HG03575 (cell line): ENCODE measurements at regions not wholly inside any gene's neighbourhood (a gene's known extent, or its start where the extent isn't known, plus 50 kb on each side); places are given as distances from the start of the nearest gene placed in this dataset.
"Not testable (repeated sequence)": the region's sequence is repeated elsewhere in the genome, so short reads cannot be mapped to it uniquely, and the experiment has no call there.

ENCODE experiments used
- ATAC-seq: cut with Tn5 transposase; IDR thresholded peaks from one replicate; pipeline ENCODE4 v1.9.1; 2021; ENCODE audit not compliant: unreplicated experiment, insufficient number of reproducible peaks, low FRiP score; ENCODE audit errors: extremely low read depth

DNA sequence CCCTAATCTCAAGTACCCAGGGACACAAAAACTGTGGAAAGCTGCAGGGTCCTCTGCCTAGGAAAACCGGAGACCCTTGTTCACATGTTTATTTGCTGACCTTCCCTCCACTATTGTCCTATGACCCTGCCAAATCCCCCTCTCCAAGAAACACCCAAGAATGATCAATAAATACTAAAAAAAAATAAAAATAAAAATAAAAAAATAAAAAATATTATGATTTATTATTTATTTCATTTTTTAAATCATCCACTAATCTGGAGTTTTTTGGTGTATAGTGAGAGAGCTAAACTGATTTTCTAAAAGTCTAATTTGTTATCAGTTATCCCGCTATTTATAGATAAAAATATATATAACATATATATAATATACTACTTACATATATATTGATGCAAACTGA, 360.6 kb downstream of the ZBBX start:
- ATAC-seq: not testable (repeated sequence)

DNA sequence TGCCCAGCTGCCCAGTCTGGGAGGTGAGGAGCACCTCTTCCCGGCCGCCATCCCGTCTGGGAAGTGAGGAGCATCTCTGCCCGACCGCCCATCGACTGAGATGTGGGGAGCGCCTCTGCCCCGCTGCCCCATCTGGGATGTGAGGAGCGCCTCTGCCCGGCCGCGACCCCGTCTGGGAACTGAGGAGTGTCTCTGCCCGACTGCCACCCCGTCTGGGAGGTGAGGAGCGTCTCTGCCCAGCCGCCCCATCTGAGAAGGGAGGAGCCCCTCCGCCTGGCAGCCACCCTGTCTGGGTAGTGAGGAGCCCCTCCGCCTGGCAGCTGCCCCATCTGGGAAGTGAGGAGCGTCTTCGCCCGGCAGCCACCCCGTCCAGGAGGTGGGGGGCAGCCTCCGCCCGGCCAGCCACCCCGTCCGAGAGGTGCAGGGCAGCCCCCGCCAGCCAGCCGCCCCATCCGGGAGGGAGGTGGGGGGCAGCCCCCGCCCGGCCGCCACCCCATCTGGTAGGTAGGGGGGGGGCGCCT, 361.4 kb downstream of the ZBBX start:
- not testable (repeated sequence) for ATAC-seq

DNA sequence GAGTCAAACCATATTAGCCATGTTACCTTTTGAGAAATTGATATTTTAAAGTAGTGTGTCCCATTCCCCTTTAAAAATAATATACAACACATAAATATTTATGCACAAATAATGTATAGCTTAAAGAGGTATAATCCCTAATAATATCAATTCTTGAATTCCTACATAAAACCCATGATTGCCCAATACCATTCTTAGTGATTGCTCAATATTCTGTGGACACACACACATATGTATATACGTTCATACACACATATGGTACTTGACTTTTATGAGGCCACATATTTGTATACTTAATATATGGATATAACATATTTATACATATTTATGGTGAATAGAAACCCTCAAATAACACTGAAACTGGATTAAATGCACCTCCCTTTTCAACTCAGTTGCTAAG, 367.4 kb downstream of the ZBBX start:
- ATAC-seq: no peak

DNA sequence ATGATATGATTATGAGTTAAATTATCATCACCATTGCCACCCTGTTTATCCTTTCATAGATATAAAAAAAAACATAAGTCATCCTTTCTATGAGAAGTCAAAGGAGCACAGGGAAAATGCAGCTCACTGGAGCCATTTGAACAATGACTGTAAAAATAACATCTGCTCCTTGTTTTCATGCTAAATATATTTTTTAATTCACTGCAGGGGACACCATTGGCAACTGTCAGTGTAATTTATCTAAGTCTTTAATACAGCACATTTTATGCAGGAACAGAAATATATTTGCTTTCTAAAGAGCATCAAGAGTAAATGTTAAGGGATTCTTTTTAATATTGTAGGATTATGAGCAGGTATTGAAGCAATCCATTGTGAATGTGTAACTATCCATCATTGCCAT, 371.3 kb downstream of the ZBBX start:
- ATAC-seq: no peak

DNA sequence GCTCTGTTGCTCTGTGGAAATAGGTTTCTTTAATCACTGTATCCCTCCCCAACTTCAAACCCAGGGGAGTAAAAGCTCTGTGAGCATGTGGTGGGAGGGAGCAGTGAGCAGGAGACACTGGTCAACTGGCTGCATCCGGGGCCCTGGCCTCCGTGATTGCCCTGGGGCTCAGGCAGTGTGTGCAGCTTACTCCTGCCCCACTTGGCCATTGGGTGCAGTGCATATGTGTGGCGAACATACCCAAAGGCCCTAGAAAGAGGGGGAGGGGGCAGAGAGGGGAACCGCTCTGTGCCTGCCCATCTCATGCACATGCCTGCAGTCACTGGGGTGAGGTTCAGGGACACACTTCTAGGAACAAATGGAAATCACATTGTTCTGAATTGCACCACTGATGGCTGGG, 378.7 kb downstream of the ZBBX start:
- no peak for ATAC-seq

DNA sequence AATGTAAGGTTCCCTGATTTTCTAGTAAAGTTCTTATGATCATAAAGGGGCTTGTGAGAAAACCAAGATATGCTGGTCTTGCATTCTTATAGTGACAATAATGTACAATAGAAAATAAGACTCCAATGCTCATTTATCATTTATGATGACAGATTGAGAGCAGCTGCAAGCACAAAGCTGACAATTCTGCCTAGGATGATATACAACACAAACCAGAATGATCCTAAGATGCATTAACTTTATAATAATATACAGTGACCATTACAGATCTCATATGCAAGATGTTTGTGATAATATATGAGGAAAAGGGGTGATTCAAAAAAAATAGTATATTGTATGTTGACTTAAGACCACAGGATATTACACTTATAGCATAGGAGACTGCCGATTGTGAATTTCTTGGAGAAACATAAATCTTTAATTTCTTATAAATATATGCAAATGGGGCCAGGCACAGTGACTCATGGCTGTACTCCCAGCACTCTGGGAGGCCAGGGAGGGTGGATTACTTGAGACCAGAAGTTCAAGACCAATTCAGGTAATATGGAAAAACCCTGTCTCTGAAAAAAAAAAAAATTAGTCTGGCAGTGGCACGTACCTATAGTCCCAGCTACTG, 387.0 kb downstream of the ZBBX start:
- ATAC-seq: no peak

DNA sequence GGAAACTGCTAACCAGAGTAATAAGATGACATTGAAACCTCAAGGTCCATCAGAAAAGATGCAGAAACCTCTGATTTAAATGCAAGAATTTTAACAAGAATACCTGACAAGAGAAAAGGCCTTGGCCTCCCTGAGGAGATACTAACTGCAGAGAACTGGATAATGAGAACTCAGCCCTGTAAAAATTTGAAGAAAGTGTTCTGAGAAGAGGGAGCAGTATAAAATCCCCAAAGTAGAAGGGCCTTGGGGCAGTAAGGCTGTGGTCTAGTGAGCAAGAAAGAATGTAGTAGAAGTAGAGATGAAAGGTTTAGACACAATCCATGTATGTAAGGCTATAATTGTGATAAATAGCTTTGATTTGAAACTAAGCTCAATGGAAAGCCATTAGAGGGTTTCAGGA, 394.1 kb downstream of the ZBBX start:
- no peak for ATAC-seq

DNA sequence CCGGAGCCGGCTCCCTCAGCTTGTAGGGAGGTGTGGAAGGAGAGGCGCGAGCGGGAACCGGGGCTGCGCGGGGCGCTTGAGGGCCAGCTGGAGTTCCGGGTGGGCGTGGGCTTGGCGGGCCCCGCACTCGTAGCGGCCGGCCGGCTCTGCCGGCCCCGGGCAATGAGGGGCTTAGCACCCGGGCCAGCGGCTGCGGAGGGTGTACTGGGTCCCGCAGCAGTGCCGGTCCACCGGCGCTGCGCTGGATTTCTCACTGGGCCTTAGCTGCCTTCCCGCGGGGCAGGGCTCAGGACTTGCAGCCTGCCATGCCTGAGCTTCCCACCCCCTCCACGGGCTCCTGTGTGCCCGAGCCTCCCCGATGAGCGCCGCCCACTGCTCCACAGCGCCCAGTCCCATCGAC, 404.3 kb downstream of the ZBBX start:
- not testable (repeated sequence) for ATAC-seq

DNA sequence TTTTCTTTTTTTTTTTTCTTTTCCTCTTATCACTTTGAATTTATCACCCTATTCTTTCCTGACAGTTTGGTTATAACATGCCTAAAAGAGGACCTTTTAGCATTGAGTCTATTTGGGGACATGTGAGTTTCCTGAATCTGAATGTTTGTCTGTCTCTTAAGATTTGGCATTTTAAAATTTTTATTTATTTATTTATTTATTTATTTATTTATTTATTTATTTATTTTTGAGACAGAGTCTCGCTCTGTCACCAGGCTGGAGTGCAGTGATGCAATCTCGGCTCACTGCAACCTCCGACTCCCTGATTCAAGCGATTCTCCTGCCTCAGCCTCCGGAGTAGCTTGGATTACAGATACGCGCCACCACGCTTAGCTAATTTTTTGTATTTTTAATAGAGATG, 412.4 kb downstream of the ZBBX start:
- ATAC-seq: not testable (repeated sequence)

DNA sequence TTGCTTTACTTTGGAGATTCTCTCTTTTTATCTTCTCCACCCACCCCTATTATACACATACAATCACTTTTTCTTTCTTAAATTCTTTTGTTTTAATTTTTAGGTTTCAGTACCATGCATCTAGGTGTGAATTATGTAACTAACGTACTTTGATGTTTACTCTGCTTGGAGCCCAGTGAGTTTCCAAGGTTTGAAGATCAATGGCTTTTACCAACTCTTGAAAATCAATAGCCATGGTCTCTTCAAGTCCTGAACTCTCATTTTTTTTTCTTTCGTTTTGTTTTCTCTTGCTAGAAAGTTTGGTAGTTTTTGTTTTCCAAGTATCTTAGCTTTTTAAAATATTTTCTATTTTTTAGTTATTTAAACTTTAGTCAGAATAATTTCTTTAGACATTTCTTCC, 417.2 kb downstream of the ZBBX start:
- no peak for ATAC-seq

DNA sequence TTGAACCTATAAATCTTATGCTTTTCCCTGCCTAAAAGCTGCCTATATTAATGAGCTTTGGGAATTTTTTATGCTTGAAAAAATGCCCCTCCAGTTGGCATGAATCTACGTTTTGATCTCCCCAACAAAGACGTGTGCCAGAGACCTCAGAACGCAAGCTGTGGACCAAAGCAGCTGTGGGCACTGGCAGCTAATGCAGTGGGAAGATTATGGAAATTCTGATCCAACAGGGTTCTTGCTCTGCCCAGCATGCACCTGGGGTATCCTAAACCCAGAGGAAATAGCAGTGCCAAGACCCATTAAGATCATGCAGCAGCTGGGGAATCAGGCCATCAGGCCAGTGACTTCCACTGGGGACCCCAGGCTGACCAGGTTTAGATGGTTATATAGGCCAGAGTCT, 423.0 kb downstream of the ZBBX start:
- ATAC-seq: no peak

DNA sequence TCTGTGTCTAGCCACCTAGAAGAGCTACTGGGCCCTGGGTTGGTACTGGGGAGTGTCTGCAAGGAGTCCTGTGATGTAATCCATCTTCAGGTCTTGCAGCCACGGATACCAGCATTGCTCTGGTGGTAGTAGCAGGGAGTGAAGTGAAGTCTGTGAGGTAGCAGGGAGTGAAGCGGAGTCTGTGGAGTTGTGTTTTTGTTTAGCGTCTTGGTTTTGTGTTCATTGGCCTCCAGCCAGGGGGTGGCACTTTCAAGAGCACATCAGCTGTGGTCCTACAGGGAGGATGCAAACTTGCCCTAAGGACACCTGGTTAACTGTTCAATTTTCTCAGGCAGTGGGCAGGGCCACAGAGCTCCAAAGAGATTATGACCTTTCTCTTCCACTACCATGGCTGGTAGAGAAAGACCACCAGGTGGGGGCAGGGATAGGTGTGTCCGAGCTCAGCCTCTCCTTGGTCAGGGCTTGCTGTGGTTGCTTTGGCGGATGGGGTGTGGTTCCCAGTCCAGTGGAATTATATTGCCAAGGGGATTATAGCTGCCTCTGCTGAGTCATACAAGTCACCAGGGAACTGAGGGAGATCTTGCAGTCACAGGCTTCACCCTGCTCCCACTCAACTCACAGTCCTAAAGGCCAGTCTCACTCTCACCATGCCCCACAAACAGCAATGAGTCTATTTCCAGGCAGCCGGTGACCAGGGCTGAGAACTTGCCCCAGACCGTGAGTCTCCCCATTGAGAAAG, 424.7 kb downstream of the ZBBX start:
- ATAC-seq: no peak

DNA sequence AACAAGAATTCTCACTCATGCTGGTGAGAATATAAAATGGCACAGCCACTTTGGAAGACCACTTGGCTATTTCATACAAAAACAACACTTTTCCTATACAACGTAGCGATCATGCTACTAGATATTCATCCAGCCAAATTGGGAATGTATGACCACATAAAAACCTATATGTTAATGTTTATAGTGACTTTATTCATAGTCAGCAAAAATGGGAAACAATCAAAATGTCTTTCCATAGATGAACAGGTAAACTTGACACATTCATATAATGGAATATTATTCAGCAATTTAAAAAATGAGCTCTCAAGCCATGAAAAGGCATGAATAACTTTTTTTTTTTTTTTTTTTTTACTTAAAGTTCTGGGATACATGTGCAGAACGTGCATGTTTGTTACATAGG, 445.2 kb downstream of the ZBBX start:
- ATAC-seq: no peak

DNA sequence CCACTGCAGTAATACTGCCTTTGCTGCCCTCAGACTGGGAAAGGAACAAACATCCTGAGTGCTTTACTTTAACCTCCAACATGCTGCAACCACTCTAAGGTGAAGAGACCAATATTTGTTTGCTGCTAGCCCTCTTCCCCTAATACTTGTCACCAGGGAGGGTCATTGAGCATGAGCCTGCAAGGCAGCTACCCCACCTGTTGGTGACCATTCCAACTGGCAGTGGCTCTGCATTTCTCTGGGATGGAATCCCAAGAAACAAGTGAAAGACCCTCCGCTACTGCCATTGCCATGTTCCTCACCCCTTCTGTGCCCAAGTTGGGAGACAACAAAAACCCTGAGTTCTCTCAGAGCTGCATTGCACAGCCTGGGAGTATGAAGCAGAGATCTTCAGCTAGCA, 462.7 kb downstream of the ZBBX start:
- no peak for ATAC-seq

DNA sequence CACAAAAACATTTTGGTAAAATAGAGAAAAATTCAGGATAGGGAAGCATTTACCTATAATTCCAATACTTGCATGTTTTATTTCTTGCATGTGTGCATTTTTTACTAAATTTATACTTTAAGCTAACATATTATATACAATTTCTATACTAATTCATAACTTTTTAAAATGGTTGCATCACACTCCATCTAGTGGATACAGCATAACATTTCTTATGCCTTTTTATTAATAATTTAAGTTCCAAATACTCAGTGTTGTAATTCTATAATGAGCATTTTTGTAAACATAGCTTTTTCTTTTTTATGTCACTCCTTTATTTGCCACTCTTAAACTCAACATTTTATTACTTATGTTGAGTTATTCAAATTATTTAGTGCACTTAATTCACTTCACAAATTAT, 477.7 kb downstream of the ZBBX start:
- ATAC-seq: no peak

DNA sequence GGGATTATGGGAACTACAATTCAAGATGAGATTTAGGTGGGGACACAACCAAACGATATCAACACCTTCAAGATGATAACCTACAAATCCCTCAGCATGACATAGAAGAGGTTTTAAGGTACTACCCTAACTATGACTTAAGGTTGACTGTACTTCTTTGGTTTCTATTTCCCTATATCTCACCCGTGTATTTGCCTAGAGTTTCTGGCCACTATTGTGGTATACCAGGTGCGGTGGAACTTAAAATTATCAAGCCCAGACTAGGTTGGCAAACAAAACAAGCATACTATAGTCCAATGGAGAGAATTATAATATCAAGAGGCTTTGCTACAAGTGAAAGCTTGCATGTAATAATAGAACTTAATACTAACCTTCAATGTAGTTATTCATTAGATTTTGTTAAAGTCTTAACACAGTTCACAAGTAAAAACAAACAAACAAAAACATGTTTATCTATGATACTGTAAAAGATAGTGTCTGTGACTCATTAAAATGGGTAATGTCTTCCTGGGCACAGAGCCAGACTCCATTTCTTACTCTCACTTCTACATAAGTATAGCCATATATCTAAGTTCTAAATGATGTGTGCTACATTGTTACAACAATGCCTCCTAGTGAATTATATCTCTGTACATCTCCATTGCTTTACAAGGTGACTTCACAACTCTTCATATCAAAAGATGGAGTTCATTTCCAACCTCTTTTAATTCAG, 479.1 kb downstream of the ZBBX start:
- ATAC-seq: no peak

DNA sequence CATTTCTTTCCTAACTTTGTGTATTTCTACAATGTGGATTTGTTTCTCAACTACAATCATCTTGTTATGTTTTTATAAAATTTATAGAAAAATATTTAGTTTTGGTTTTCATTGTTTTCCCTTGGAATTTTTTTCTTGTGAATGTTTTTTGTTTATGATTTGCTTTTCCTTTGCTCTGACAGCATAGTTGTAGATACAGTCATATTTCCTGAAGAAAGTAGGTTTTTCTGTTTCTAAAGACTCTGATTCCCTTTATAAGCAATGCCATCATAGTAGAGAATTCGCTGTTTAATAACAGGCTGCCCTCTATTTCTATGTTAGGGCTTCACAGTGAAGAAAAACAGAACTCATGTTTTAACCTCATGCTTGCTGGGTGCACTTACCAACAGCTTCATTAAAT, 482.3 kb downstream of the ZBBX start:
- no peak for ATAC-seq

DNA sequence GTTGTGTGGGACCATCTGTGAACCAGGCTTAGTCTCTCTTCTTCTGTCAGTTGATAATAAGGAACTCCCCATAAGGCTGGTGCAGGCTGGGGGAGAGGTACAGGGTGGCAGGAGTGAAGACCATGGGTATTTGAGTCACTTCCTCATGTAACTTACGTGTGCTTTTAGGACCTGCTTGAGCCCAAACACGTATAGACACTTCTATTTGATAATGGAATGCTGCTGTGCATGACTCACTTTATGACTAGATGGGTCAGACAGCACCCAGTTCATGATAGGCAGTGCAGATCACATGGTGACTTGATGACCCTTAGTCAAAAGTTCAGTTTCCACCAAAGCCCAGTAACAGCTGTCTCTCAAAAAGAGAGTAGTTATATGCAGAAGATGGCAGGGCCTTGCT, 490.9 kb downstream of the ZBBX start:
- ATAC-seq: no peak

DNA sequence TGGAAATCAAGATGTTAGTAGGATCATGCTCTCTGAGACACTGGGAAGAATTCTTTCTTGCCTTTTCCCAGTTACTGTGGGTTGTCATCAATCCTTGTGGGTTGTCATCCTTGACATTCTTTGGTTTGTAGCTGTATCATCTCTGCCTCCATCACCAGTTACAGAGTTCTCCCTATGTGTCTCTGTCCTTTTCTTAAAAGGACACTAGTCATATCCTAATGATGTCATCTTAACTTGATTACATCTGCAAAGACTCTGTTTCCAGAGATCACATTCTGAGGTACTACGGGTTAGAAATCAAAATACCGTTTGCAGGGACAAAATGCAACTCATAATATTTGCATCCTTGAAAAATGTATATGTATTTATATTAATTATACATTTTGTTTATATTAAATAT, 500.4 kb downstream of the ZBBX start:
- no peak for ATAC-seq

DNA sequence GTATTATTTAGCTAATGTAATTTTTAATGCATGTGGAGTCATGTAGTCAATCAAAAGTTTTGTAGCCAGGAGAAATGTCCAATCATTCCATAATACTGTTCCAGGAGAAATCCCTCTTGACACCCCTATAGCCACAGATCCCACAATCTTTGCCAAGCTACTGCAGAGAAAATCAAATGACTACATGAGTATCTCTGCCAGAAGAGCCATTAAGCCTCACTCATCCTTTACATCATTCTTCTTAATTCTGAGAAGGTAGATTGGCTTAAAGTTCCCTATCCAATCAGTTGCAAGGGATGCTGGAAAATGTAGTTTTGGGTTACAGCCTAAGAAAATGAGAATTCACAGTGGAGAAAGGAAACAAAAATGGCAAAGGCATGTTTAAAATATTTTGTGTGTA, 502.1 kb downstream of the ZBBX start:
- ATAC-seq: no peak
